ENCODE measurements at regions not wholly inside any gene's neighbourhood (a gene's known extent, or its start where the extent isn't known, plus 50 kb on each side); places are given as distances from the start of the nearest gene placed in this dataset.

- DNase-seq = no peak
Observed at GRCh38 chr2:122357998-122358397, 602.5 kb downstream of the TSN start.

DNA sequence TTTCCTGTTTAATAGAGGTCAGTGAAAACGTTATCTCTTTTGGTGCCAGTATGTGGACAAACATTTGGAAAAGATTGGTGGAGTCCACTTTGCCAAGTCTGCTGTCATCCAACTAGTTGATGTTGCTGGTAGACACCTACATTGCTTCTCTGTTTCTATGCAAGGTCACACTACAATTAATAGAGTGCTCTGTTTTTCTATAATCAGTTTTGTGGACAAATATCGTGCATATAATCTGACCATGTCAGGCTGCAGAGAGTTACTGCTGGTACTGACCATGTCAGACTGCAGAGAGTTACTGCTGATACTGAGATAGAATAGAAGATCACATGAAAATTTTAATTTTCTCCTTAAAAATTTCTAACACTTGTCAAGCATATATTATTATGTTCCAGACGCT, 603.3 kb downstream of the TSN start:
- DNase-seq = no peak

DNA sequence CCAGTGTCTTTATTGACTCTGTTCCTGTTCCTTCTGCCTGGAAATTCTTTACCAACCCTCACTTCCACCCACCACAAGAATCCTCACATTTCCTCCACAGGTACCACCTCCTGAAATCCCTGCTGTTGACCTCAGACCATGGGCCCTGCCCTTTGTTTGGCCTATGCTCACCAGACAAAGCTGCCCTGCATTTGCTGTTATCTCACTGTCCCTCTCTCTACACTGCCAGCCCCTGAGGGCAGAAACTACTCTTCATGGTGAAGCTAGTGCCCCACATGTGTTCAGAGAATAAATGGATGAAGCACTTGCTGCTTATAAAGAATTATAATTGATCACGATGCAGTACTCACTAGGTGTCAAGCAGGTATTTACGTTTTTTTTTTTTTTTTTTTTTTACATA, 608.4 kb downstream of the TSN start:
- no peak for DNase-seq

GRCh38 chr2:122366427-122366826, 611.0 kb downstream of the TSN start:
- no peak for DNase-seq

GRCh38 chr2:122366969-122367645, 611.7 kb downstream of the TSN start:
- DNase-seq = no peak

DNA sequence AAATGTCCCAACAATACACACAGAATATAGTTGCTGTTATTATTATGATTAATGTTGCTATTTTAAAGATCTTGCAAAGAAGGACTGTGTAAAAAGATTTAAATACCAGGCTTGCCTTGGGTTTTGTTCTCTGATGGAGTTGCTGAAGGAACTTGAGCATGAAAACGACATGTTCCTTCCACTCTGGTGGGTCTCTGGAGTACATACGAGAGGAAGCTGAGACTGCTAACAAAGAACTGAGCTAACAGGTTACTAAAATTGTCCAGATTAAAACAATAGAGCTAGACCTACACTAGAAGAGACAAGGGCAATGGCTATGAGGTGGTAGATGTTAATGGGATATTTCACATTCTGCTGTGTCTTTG, 612.2 kb downstream of the TSN start:
- no peak for DNase-seq

DNA sequence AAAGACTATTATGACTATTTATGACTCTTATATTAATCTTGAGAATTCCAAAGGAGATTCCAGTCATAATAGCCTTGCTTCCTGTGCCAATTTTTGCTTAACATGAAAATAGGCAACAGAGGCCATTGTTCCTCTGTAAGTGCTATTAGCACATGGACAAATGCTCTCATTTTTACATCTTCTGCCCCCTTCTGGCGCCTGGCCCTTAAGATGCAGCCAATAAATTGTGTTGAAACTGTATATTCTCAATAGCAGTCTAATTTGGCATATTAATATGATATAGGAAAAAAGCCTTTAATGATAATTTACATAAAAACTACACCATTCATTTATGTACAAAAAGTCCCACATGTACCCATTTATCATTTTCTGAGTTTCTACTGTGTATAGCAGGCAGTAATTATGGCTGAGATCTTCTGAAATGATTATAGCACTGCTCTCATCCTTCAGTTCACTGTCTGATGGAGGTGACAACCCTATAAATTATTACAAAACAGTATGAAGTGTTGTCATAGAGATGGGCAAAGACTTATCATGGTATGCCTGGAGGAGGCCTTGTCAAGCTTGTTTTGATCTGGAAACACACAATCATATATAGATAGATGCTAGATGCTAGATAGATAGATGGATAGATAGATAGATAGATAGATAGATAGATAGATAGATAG, 613.3 kb downstream of the TSN start:
- no peak for DNase-seq

DNA sequence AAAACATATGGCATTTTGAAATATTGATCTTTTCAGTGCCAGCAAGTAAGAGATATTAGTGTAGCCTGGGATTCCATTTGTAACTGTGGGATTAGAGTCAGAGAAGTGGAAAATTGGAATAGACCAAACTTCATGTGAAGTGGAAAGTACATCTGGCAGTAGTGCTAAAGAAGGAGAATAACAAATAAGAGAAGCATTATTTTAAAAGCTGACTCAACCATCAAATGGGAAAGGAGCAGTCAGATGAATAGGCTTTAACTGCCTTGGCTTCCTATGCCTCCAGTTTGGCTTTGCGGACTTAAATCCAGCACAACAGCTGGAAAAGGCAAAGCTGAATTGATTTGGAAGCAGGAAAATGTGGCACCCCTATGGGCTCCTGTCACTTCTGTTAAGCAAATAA, 623.1 kb downstream of the TSN start:
- no peak for DNase-seq

DNA sequence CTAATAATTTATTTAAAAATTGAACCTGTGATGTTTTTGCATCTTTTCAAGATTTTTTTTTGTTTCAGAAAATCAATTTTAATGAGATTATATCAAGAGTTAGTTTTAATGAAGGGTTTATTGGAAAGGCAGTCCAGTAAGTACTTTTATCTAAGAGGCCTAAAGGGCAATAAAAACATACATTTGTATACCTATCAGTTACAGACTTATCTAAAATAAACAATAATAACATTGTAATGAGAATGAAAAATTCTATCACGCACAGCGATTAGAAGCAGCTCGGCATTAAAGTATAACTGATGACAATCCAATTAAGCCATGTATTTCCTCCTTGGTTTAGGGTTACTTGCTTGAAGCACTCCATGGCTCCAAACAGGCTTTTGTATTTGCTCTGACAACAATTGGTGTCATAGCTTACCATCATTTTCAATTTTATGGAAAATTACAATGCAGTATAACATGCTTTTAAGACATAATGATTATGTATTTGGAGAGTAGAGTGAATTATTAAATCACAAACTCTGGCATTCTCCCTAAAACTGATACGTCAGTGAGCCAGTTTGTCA, 629.4 kb downstream of the TSN start:
- DNase-seq = no peak

DNA sequence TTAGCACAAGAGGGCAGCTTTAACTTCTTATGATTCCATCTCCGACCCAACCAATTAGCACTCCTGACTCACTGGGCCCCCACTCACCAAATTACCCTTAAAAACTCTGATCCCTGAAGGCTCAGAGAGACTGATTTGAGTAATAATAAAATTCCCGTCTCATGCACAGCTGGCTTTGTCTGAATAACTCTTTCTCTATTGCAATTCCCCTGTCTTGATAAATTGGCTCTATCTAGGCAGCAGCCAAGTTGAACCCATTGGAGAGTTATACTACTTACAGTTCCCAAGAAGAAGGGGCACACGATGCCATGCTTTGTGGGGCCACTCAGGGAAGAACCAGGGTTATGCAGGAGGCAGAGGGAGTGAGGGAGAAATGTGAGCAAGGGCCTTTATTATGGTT, 632.8 kb downstream of the TSN start:
- DNase-seq = no peak

GRCh38 chr2:122389694-122390093, 634.2 kb downstream of the TSN start:
- DNase-seq = no peak

DNA sequence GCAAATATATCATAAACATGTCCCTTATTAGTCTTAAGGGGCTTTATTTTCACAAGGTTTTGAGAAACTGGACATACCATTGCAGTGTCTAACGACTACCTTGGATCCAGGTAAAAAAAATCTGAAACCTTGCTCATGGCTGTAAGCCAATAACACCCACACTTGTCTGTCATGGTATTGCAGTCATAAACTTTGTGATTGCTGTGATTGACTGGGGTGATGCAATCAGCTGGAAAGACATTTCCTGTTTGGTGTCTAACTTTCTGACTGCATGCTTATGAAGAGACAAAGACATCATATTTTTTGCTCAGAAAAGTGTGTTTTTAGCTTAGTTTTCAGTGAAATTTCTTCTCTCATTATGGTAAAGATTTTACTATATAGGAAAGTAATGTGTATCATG, 635.0 kb downstream of the TSN start:
- DNase-seq = no peak

DNA sequence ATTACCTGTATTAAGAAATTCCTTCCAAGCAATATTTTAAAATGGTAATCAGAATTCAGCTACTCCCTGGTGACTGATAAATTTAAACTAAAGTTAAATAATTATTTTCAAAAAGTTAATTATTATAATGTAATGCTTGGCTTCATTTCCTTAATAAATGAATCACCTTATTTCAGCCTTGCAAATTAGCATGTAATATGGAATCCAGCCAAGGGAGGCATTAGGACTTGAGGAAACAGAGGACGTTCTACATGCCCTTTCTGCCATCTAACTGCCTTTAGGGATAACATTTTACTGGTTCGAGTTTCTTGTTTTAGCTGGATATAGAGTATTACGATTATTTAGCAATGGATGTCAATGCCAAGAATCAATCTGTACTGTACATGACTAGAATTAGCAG, 636.3 kb downstream of the TSN start:
- DNase-seq = no peak

DNA sequence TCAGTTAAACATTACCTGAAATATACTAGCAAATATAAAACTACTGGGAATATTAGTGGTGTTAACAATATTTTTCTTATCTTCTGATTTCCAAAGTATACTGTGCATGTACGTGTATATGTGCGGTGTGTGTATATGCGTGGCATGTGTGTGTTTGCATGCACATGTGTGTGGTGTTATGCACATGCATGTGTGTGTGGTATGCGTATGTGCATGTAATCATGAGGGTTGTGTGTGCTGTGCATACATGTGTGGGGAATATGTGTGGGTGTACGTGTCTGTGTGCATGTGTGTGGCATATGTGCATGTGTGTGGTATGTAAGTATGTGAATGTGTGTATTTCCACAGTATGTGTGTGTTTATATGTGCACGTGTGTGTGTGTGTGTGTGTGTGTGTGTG, 640.2 kb downstream of the TSN start:
- no peak for DNase-seq

GRCh38 chr2:122411231-122411630, 655.8 kb downstream of the TSN start:
- no peak for DNase-seq

DNA sequence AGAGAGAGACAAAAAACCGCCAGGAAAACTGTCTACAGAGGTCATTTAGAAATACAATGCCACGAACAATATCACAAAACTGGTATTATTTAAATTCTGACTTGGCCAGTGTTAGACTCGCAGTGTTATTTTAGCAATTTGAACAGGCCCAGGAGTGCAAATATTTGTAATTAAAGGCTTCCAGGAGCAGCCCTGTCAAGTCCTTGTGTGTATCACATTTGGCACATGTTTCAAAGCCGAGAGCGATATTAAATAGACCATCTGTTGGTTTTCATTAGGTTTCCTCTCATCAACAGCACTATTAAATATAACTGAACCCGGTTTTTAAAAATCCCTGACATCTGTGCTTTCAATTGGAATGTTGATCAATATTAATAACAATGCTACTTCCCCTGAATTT, 656.9 kb downstream of the TSN start:
- DNase-seq = no peak

GRCh38 chr2:122414902-122415301, 659.5 kb downstream of the TSN start:
- peak; percentile 57 for DNase-seq

- DNase-seq = no peak
Observed at GRCh38 chr2:122417114-122417513, 661.7 kb downstream of the TSN start.

DNA sequence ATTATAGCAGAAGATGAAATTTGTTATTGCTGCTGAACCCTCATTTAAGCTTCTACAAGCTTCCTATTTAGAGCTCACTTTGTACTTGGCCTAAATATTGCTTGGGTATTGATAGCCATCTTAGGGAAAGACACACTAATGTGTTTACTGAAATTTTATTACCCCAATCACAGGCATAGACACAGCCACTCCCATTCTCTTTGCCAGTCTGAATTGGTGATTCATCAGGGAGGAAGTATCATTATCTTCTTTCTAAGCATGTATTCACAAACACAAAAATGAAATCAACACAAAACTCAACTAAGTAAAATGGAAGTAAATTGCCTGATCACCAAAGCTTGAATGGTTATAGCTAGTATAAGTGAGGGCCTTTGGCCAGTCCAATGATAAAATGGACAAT, 666.3 kb downstream of the TSN start:
- DNase-seq = no peak

DNA sequence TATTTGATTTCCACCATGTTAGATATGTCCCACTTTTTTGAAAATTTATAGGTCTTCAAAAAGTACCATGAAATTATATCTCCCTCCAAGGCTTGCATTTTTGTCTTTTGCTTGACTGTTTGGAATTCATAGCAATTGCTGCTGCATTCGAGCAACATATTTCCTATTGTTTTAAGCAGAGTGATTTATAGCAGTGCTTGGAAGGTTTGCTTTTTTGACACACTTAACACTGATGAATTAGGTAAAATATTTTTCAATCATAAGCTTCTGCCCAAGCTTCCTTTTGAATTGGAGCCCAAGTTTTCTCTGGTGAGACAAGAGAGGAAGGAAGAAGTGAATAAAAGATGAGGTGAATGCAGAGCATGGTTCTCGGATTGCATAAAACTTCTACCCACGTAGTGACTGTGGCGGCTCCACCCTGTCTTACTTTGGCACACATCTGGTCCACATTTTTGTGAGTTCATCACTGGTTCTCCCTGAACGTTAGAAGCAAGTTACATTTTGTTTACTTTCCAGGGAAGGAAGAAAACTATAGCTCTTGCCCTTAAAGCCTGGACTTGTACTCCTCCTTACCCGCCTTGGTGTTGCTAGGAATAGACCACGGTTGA, 667.0 kb downstream of the TSN start:
- no peak for DNase-seq

- DNase-seq = no peak
Observed at GRCh38 chr2:122423934-122424333, 668.5 kb downstream of the TSN start.

DNA sequence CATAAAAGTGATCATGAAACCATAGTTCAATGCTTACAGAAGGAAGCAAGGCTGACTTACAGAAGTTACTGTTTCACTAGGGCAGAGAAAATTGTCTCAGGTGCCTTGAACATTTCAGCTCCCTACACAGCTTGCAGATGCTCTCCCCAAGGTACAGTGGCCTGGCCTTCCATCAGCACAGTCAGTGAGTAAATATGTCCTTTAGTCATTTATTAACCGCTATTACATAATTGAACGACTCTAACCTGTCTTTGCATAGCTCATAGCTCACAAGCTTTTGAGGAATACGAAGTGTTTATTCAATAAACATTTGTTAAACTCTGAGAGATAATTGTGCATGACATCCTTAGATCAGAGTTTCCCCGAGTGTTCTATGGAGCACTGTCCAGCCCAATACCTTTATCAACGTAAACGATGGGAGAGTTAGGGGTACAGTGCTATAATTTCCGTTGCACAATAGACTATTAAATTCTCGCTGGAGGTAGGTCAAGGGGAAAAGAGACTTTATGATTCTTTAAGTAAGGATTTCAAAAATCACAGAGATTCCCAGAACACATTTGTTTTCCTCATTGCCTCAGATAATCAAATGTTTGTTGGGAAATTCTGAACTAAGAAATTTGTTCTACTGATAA, 677.8 kb downstream of the TSN start:
- DNase-seq = no peak

- no peak for DNase-seq
Observed at GRCh38 chr2:122445003-122445402, 689.6 kb downstream of the TSN start.

DNA sequence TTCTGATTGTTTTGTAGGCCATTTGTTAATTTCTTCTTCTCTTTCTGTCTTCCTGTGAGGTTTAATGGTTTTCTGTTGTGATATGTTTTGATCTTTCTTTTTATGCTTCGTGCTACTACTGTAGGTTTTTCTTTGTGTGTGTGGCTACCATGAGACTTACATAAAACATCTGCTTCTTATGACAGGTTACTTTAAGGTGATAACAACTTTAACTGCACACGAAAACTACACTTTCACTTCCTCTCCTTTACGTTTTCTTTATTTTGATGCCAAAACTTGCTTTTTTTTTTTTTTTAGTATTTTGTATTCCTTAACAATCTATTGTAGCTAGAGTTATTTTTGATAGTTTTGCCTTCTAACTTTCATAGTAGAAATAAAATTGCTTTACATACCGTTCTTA, 691.3 kb downstream of the TSN start:
- no peak for DNase-seq
